Mesothelial cell of epicardium (in vitro differentiated cells): ENCODE measurements at regions not wholly inside any gene's neighbourhood (a gene's known extent, or its start where the extent isn't known, plus 50 kb on each side); places are given as distances from the start of the nearest gene placed in this dataset.
"Not testable (repeated sequence)": the region's sequence is repeated elsewhere in the genome, so short reads cannot be mapped to it uniquely, and the experiment has no call there.

Experiments
- DNase-seq, 2 experiments: peaks; one replicate each; pipeline ENCODE4 v3.0.0; 2021; ENCODE audit warnings: low spot score in 2 of 2; ENCODE audit not compliant: unreplicated experiment in 2 of 2
- H3K27ac Mint-ChIP-seq: 2 replicates; pipeline ENCODE4 v1.8.0; 2021; ENCODE audit warnings: mixed read lengths
- H3K27me3 Mint-ChIP-seq: 2 replicates; pipeline ENCODE4 v1.8.0; 2021; ENCODE audit warnings: low read depth, mixed read lengths
- H3K36me3 Mint-ChIP-seq: 2 replicates; pipeline ENCODE4 v1.8.0; 2021; ENCODE audit warnings: mixed read lengths
- H3K4me1 Mint-ChIP-seq: 2 replicates; pipeline ENCODE4 v1.8.0; 2021; ENCODE audit warnings: mixed read lengths
- H3K4me3 Mint-ChIP-seq: 2 replicates; pipeline ENCODE4 v1.8.0; 2021; ENCODE audit warnings: mild to moderate bottlenecking, moderate library complexity, mixed read lengths
- H3K9me3 Mint-ChIP-seq: 2 replicates; pipeline ENCODE4 v1.8.0; 2021; ENCODE audit warnings: mixed read lengths
- CTCF ChIP-seq: fragments of 200-600 bp; sonication (generic); IDR thresholded peaks from one replicate; pipeline ENCODE4 v1.5.0; 2021; ENCODE audit warnings: antibody characterized with exemption; ENCODE audit not compliant: unreplicated experiment

GRCh38 chr9:32172256-32172655 lies 212.2 kb upstream of the ACO1 start:
- no peak overlapping the region for H3K4me3 Mint-ChIP-seq
- no peak for TF ChIP-seq CTCF
- no peak for DNase-seq

GRCh38 chr9:32177396-32177795 lies 207.0 kb upstream of the ACO1 start:
- Mint-ChIP-seq H3K27me3 (no peaks in the 10 kb centered on the region), H3K4me1 (no peaks in the 10 kb centered on the region), H3K4me3 (no peak overlapping the region), H3K36me3 (no peaks in the 10 kb centered on the region), H3K9me3 (no peaks in the 10 kb centered on the region), H3K27ac (no peak overlapping the region)
- no peak for DNase-seq
- TF ChIP-seq CTCF = no peak

More at GRCh38 chr9:32172256-32172655, 212.2 kb upstream of the ACO1 start:
- Mint-ChIP-seq H3K4me1 (no peaks in the 10 kb centered on the region), H3K36me3 (no peaks in the 10 kb centered on the region), H3K9me3 (no peaks in the 10 kb centered on the region), H3K27ac (no peak overlapping the region), H3K27me3 (no peaks in the 10 kb centered on the region)

- Mint-ChIP-seq H3K4me1 (no peaks in the 10 kb centered on the region), H3K4me3 (no peak overlapping the region), H3K27ac (no peak overlapping the region), H3K27me3 (no peaks in the 10 kb centered on the region), H3K36me3 (no peaks in the 10 kb centered on the region), H3K9me3 (no peaks in the 10 kb centered on the region)
- no peak for DNase-seq
- no peak for TF ChIP-seq CTCF
Observed at GRCh38 chr9:32180597-32180996, 203.8 kb upstream of the ACO1 start.

- no peak for TF ChIP-seq CTCF
- Mint-ChIP-seq H3K9me3 (peaks cover 3% of the 10 kb centered on the region), H3K4me3 (no peak overlapping the region), H3K27me3 (no peaks in the 10 kb centered on the region), H3K27ac (no peak overlapping the region), H3K36me3 (no peaks in the 10 kb centered on the region), H3K4me1 (no peaks in the 10 kb centered on the region)
- DNase-seq = no peak
Observed at GRCh38 chr9:32200241-32200640, 184.2 kb upstream of the ACO1 start.

GRCh38 chr9:32200896-32201295 lies 183.5 kb upstream of the ACO1 start:
- no peaks in the 10 kb centered on the region for H3K27me3 Mint-ChIP-seq
- no peaks in the 10 kb centered on the region for H3K4me1 Mint-ChIP-seq
- H3K4me3 Mint-ChIP-seq = no peak overlapping the region
- TF ChIP-seq CTCF = no peak
- H3K9me3 Mint-ChIP-seq = no peaks in the 10 kb centered on the region
- no peak overlapping the region for H3K27ac Mint-ChIP-seq
- H3K36me3 Mint-ChIP-seq = no peaks in the 10 kb centered on the region
- no peak for DNase-seq

- H3K27ac Mint-ChIP-seq, H3K4me3 Mint-ChIP-seq, H3K4me1 Mint-ChIP-seq, DNase-seq, H3K36me3 Mint-ChIP-seq, H3K9me3 Mint-ChIP-seq, H3K27me3 Mint-ChIP-seq: not testable (repeated sequence)
Observed at GRCh38 chr9:32209164-32209563, 175.3 kb upstream of the ACO1 start.
